H1 (cell line): ENCODE measurements at regions not wholly inside any gene's neighbourhood (a gene's known extent, or its start where the extent isn't known, plus 50 kb on each side); places are given as distances from the start of the nearest gene placed in this dataset.

ENCODE experiments used
- TBP ChIP-seq: IDR thresholded peaks from 2 replicates; pipeline ENCODE4 v1.6.1; 2011; ENCODE audit warnings: low read depth, low read length, improper control_type of control experiment
- USF2 ChIP-seq: IDR thresholded peaks from 2 replicates; pipeline ENCODE4 v1.6.1; 2011; ENCODE audit warnings: low read length, improper control_type of control experiment

- TF ChIP-seq USF2 (no peak), TBP (no peak)
- TF ChIP-seq, all 59 proteins: peak for 0
Observed at GRCh38 chr14:83041224-83041623, 1507.6 kb upstream of the SEL1L start (continued).
